ENCODE measurements at regions not wholly inside any gene's neighbourhood (a gene's known extent, or its start where the extent isn't known, plus 50 kb on each side); places are given as distances from the start of the nearest gene placed in this dataset.

DNA sequence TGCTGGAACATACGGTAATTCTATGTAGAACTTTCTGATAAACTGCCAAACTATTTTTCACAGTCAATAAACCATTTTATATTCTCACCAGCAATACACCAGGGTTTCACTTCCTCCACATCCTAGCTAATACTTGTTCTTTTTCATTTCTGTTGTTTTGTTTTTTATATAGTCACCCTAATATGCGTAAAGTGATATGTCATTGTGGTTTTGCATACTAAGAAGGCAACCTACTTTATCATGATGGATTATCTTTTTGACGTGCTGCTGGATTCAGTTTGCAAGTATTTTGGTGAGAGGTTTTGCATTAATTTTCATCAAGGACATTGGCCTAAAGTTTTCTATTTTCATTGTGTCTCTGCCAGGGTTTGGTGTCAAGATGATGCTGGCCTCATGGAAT, 1384.1 kb downstream of the UQCRFS1 start:
- TF ChIP-seq CTCF (IDR thresholded peaks at IDR 0.05): no peak
- TF ChIP-seq POLR2A (IDR thresholded peaks at IDR 0.05): no peak
